H9 (cell line): ENCODE measurements at regions not wholly inside any gene's neighbourhood (a gene's known extent, or its start where the extent isn't known, plus 50 kb on each side); places are given as distances from the start of the nearest gene placed in this dataset.

Experiments
- DNase-seq: peaks from one replicate; pipeline ENCODE4 v3.0.0-alpha.2; 2017
- H2AFZ ChIP-seq: one replicate; pipeline ENCODE4 v1.6.1; 2013; ENCODE audit warnings: mild to moderate bottlenecking, low read length, control low read depth, moderate library complexity
- H2AK5ac ChIP-seq: 2 replicates; pipeline ENCODE4 v1.6.1; 2013; ENCODE audit warnings: low read length, control low read depth, mixed read lengths; ENCODE audit not compliant: insufficient read length
- H2BK120ac ChIP-seq: one replicate; pipeline ENCODE4 v1.6.1; 2013; ENCODE audit warnings: low read depth, mild to moderate bottlenecking, low read length, control low read depth, inconsistent platforms; ENCODE audit not compliant: poor library complexity, severe bottlenecking
- H2BK12ac ChIP-seq: 2 replicates; pipeline ENCODE4 v1.6.1; 2013; ENCODE audit warnings: low read length, control low read depth, mixed read lengths, low read depth; ENCODE audit not compliant: insufficient read length
- H2BK15ac ChIP-seq: 2 replicates; pipeline ENCODE4 v1.6.1; 2013; ENCODE audit warnings: low read depth, low read length, control low read depth
- H2BK20ac ChIP-seq: one replicate; pipeline ENCODE4 v1.6.1; 2013; ENCODE audit warnings: low read depth, mild to moderate bottlenecking, low read length, control low read depth, inconsistent platforms; ENCODE audit not compliant: poor library complexity, severe bottlenecking
- H2BK5ac ChIP-seq: 2 replicates; pipeline ENCODE4 v1.6.1; 2013; ENCODE audit warnings: low read length, control low read depth, mixed read lengths; ENCODE audit not compliant: insufficient read length
- H3K14ac ChIP-seq: 2 replicates; pipeline ENCODE4 v1.6.1; 2013; ENCODE audit warnings: low read length, control low read depth; ENCODE audit not compliant: insufficient read depth
- H3K18ac ChIP-seq: 2 replicates; pipeline ENCODE4 v1.6.1; 2013; ENCODE audit warnings: low read depth, mild to moderate bottlenecking, mixed read lengths, low read length, control low read depth; ENCODE audit not compliant: insufficient read length
- H3K23ac ChIP-seq: 2 replicates; pipeline ENCODE4 v1.6.1; 2013; ENCODE audit warnings: low read length, control low read depth, mixed read lengths, low read depth; ENCODE audit not compliant: insufficient read length
- H3K23me2 ChIP-seq: 2 replicates; pipeline ENCODE4 v1.6.1; 2013; ENCODE audit warnings: low read depth, mild to moderate bottlenecking, mixed read lengths, low read length, control low read depth; ENCODE audit not compliant: insufficient read length, poor library complexity, severe bottlenecking
- H3K27ac ChIP-seq: 2 replicates; pipeline ENCODE4 v1.5.1; 2013; ENCODE audit warnings: low read length, control low read depth, mixed read lengths, low read depth; ENCODE audit not compliant: insufficient read length
- H3K27me3 ChIP-seq: 2 replicates; pipeline ENCODE4 v1.6.1; 2013; ENCODE audit warnings: low read length, control low read depth, inconsistent platforms; ENCODE audit not compliant: insufficient read depth
- H3K4ac ChIP-seq: 2 replicates; pipeline ENCODE4 v1.6.1; 2013; ENCODE audit warnings: low read depth, mild to moderate bottlenecking, control low read depth, inconsistent platforms, low read length, moderate library complexity
- H3K4me1 ChIP-seq: 2 replicates; pipeline ENCODE4 v1.6.1; 2013; ENCODE audit warnings: low read length, control low read depth, inconsistent platforms; ENCODE audit not compliant: insufficient read depth
- H3K4me2 ChIP-seq: 2 replicates; pipeline ENCODE4 v1.6.1; 2013; ENCODE audit warnings: low read length, control low read depth, mixed read lengths; ENCODE audit not compliant: insufficient read length, insufficient read depth
- H3K56ac ChIP-seq: 2 replicates; pipeline ENCODE4 v1.6.1; 2013; ENCODE audit warnings: low read depth, mild to moderate bottlenecking, mixed read lengths, low read length, control low read depth; ENCODE audit not compliant: insufficient read length
- H3K79me1 ChIP-seq: 2 replicates; pipeline ENCODE4 v1.6.1; 2013; ENCODE audit warnings: low read depth, mild to moderate bottlenecking, moderate library complexity, low read length, control low read depth, inconsistent platforms; ENCODE audit not compliant: insufficient read depth, poor library complexity, severe bottlenecking
- H3K79me2 ChIP-seq: 2 replicates; pipeline ENCODE4 v1.6.1; 2013; ENCODE audit warnings: low read length, control low read depth, inconsistent platforms; ENCODE audit not compliant: insufficient read depth
- H3K9ac ChIP-seq: 2 replicates; pipeline ENCODE4 v1.6.1; 2013; ENCODE audit warnings: low read length, control low read depth, mixed read lengths; ENCODE audit not compliant: insufficient read length; ENCODE audit errors: extremely low read depth
- H3K9me3 ChIP-seq: one replicate; pipeline ENCODE4 v1.6.1; 2013; ENCODE audit warnings: low read depth, low read length, inconsistent platforms; ENCODE audit not compliant: control insufficient read depth
- H3T11ph ChIP-seq: one replicate; pipeline ENCODE4 v1.6.1; 2013; ENCODE audit warnings: mild to moderate bottlenecking, low read length, control low read depth, inconsistent platforms
- H4K20me1 ChIP-seq: one replicate; pipeline ENCODE4 v1.6.1; 2013; ENCODE audit not compliant: control insufficient read depth, insufficient read length, insufficient read depth
- H4K5ac ChIP-seq: 2 replicates; pipeline ENCODE4 v1.6.1; 2013; ENCODE audit warnings: low read depth, mild to moderate bottlenecking, mixed read lengths, low read length, control low read depth; ENCODE audit not compliant: insufficient read length
- H4K8ac ChIP-seq: replicated peaks from 2 replicates; pipeline ENCODE4 v1.6.1; 2013; ENCODE audit warnings: low read length, control low read depth, mixed read lengths, low read depth; ENCODE audit not compliant: insufficient read length
- H4K91ac ChIP-seq: 2 replicates; pipeline ENCODE4 v1.6.1; 2013; ENCODE audit warnings: low read depth, mild to moderate bottlenecking, moderate library complexity, mixed read lengths, low read length, control low read depth; ENCODE audit not compliant: insufficient read length
- H3K27ac Mint-ChIP-seq, 3 experiments: 2 replicates in 2 of 3; 3 replicates in 1 of 3; pipeline ENCODE4 v1.8.0; 2020 to 2021; ENCODE audit warnings: mixed read lengths in 3 of 3, mild to moderate bottlenecking in 1 of 3, moderate library complexity in 1 of 3
- H3K27me3 Mint-ChIP-seq: 2 replicates; pipeline ENCODE4 v1.8.0; 2021; ENCODE audit warnings: low read depth, mild to moderate bottlenecking, moderate library complexity, mixed read lengths
- H3K36me3 Mint-ChIP-seq, 3 experiments: 2 replicates in 2 of 3; 3 replicates in 1 of 3; pipeline ENCODE4 v1.8.0; 2020 to 2021; ENCODE audit warnings: low read depth in 3 of 3, mixed read lengths in 3 of 3; ENCODE audit not compliant: insufficient read depth in 1 of 3
- H3K4me1 Mint-ChIP-seq, 2 experiments: 2 replicates each; pipeline ENCODE4 v1.8.0; 2020; ENCODE audit warnings: mixed read lengths in 2 of 2
- H3K4me3 Mint-ChIP-seq, 2 experiments: 2 replicates in 1 of 2; 3 replicates in 1 of 2; pipeline ENCODE4 v1.8.0; 2020 to 2021; ENCODE audit warnings: mild to moderate bottlenecking in 2 of 2, mixed read lengths in 2 of 2, moderate library complexity in 1 of 2
- H3K9me3 Mint-ChIP-seq, 2 experiments: 2 replicates in 1 of 2; 3 replicates in 1 of 2; pipeline ENCODE4 v1.8.0; 2020; ENCODE audit warnings: mild to moderate bottlenecking in 2 of 2, mixed read lengths in 2 of 2, moderate library complexity in 1 of 2
- WGBS: extraction: QIAGEN DNeasy Blood & Tissue Kit; methylation state at CpG from one replicate; pipeline ENCODE4 v1.1.7; 2013; ENCODE audit warnings: missing lambda C conversion rate, low lambda C conversion rate, mixed read lengths; ENCODE audit not compliant: insufficient read length; ENCODE audit errors: extremely low coverage; 5-methylcytosine and 5-hydroxymethylcytosine counted together
- TF ChIP-seq, protein P1 (sequence below): fragments of 200-600 bp; sonication (generic); conservative IDR thresholded peaks from 3 replicates; pipeline ENCODE4 v1.8.0; 2021; ENCODE audit warnings: antibody characterized with exemption, mild to moderate bottlenecking

- H3K79me1 ChIP-seq, result no peaks in the 10 kb centered on the region
- H2BK120ac ChIP-seq, result no peak overlapping the region
- H3K4ac ChIP-seq, result no peak overlapping the region
- no CpG with 5 or more reads among the region's 3 CpGs for WGBS
- no peak overlapping the region for H3K4me3 Mint-ChIP-seq
- H3K56ac ChIP-seq, result no peak overlapping the region
- H3K36me3 Mint-ChIP-seq, result peaks cover 6 to 17% (median 9%) of the 10 kb centered on the region in 3 experiments; a peak in 5 of 7 replicates
- H3K18ac ChIP-seq, result no peak overlapping the region
- H3K4me1 ChIP-seq, result no peaks in the 10 kb centered on the region
- H3T11ph ChIP-seq, result no peak overlapping the region
- no peaks in the 10 kb centered on the region for H3K27me3 ChIP-seq
- H2BK15ac ChIP-seq, result no peak overlapping the region
- H2BK5ac ChIP-seq, result no peak overlapping the region
- H2BK12ac ChIP-seq, result no peak overlapping the region
- H2BK20ac ChIP-seq, result no peak overlapping the region
- no peak overlapping the region for H4K5ac ChIP-seq
- H3K9me3 ChIP-seq, result peaks cover 11% of the 10 kb centered on the region
- H2AK5ac ChIP-seq, result no peak overlapping the region
- H3K4me1 Mint-ChIP-seq, result no peaks in the 10 kb centered on the region
- DNase-seq, result no peak
- H3K14ac ChIP-seq, result no peak overlapping the region
- H3K9me3 Mint-ChIP-seq, result peaks cover 19 to 21% of the 10 kb centered on the region in 2 experiments
- H3K27me3 Mint-ChIP-seq, result no peaks in the 10 kb centered on the region; the same call in 1 of the 2 replicates
- no peak overlapping the region for H3K9ac ChIP-seq
- H4K8ac ChIP-seq, result no peak overlapping the region
- H4K91ac ChIP-seq, result no peak overlapping the region
- H3K27ac ChIP-seq, result no peak overlapping the region
- H4K20me1 ChIP-seq, result no peaks in the 10 kb centered on the region
- H3K23ac ChIP-seq, result no peak overlapping the region
- no peak overlapping the region for H2AFZ ChIP-seq
- H3K79me2 ChIP-seq, result no peaks in the 10 kb centered on the region
- H3K4me2 ChIP-seq, result no peak overlapping the region
- no peaks in the 10 kb centered on the region for H3K23me2 ChIP-seq
- TF ChIP-seq, protein P1, sequence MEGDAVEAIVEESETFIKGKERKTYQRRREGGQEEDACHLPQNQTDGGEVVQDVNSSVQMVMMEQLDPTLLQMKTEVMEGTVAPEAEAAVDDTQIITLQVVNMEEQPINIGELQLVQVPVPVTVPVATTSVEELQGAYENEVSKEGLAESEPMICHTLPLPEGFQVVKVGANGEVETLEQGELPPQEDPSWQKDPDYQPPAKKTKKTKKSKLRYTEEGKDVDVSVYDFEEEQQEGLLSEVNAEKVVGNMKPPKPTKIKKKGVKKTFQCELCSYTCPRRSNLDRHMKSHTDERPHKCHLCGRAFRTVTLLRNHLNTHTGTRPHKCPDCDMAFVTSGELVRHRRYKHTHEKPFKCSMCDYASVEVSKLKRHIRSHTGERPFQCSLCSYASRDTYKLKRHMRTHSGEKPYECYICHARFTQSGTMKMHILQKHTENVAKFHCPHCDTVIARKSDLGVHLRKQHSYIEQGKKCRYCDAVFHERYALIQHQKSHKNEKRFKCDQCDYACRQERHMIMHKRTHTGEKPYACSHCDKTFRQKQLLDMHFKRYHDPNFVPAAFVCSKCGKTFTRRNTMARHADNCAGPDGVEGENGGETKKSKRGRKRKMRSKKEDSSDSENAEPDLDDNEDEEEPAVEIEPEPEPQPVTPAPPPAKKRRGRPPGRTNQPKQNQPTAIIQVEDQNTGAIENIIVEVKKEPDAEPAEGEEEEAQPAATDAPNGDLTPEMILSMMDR, result no peak
- no peak overlapping the region for H3K27ac Mint-ChIP-seq
These were observed 102.2 kb upstream of the SLC24A3 start for GRCh38 chr20:19110285-19110684.
